Fibroblast of peridontal ligament (primary cell): ENCODE measurements at regions not wholly inside any gene's neighbourhood (a gene's known extent, or its start where the extent isn't known, plus 50 kb on each side); places are given as distances from the start of the nearest gene placed in this dataset.

ENCODE experiments used
- DNase-seq: peaks from one replicate; pipeline ENCODE4 v3.0.0-alpha.2; 2010; ENCODE audit errors: extremely low read depth

GRCh38 chr20:43306837-43307236 lies 117.1 kb upstream of the PTPRT start:
- DNase-seq: no peak

- no peak for DNase-seq
These were observed 116.0 kb upstream of the PTPRT start for GRCh38 chr20:43305749-43306148.

- no peak for DNase-seq
These were observed 114.9 kb upstream of the PTPRT start for GRCh38 chr20:43304598-43304997.

GRCh38 chr20:43302936-43303335 lies 113.2 kb upstream of the PTPRT start:
- no peak for DNase-seq

GRCh38 chr20:43300901-43301300 lies 111.2 kb upstream of the PTPRT start:
- DNase-seq: no peak

- DNase-seq: no peak
These were observed 106.1 kb upstream of the PTPRT start for GRCh38 chr20:43295781-43296180.

GRCh38 chr20:43295263-43295662 lies 105.6 kb upstream of the PTPRT start:
- DNase-seq: no peak

GRCh38 chr20:43294031-43294430 lies 104.3 kb upstream of the PTPRT start:
- DNase-seq: no peak

GRCh38 chr20:43293068-43293786 lies 103.5 kb upstream of the PTPRT start:
- DNase-seq: no peak

GRCh38 chr20:43292222-43292621 lies 102.5 kb upstream of the PTPRT start:
- DNase-seq: no peak

- DNase-seq: no peak
These were observed 97.9 kb upstream of the PTPRT start for GRCh38 chr20:43287637-43288036.

- no peak for DNase-seq
These were observed 95.5 kb upstream of the PTPRT start for GRCh38 chr20:43285170-43285569.

- peak; percentile 0 for DNase-seq
These were observed 94.8 kb upstream of the PTPRT start for GRCh38 chr20:43284486-43284885.

- no peak for DNase-seq
These were observed 93.4 kb upstream of the PTPRT start for GRCh38 chr20:43283126-43283525.

- DNase-seq: no peak
These were observed 82.3 kb upstream of the PTPRT start for GRCh38 chr20:43271980-43272379.

GRCh38 chr20:43265449-43265848 lies 75.7 kb upstream of the PTPRT start:
- no peak for DNase-seq

- DNase-seq: no peak
These were observed 73.5 kb upstream of the PTPRT start for GRCh38 chr20:43263226-43263625.

- no peak for DNase-seq
These were observed 72.6 kb upstream of the PTPRT start for GRCh38 chr20:43262341-43262740.

GRCh38 chr20:43255877-43256276 lies 66.2 kb upstream of the PTPRT start:
- no peak for DNase-seq

- DNase-seq: no peak
These were observed 63.1 kb upstream of the PTPRT start for GRCh38 chr20:43252761-43253160.

- DNase-seq: no peak
These were observed 58.6 kb upstream of the PTPRT start for GRCh38 chr20:43248341-43248740.

GRCh38 chr20:43247361-43247760 lies 57.7 kb upstream of the PTPRT start:
- DNase-seq: no peak

GRCh38 chr20:43244647-43245046 lies 54.9 kb upstream of the PTPRT start:
- no peak for DNase-seq

- DNase-seq: no peak
These were observed 54.1 kb upstream of the PTPRT start for GRCh38 chr20:43243672-43244269.
